Ascending aorta (tissue), 2 donors: ENCODE measurements at regions not wholly inside any gene's neighbourhood (a gene's known extent, or its start where the extent isn't known, plus 50 kb on each side); places are given as distances from the start of the nearest gene placed in this dataset.

Experiments
- DNase-seq, 2 donors: peaks; one replicate each; pipeline ENCODE4 v3.0.0-alpha.2; 2019; ENCODE audit warnings: low spot score in 2 of 2
- H3K27ac ChIP-seq, 2 donors: fragments of 200-600 bp; sonication (generic); one replicate each; pipeline ENCODE4 v1.5.1; 2016 to 2017; ENCODE audit warnings: mild to moderate bottlenecking in 1 of 2
- H3K27me3 ChIP-seq: fragments of 200-600 bp; sonication (generic); one replicate; pipeline ENCODE4 v1.5.1; 2017
- H3K36me3 ChIP-seq, 2 donors: fragments of 200-600 bp; sonication (generic); one replicate each; pipeline ENCODE4 v1.5.1; 2016
- H3K4me1 ChIP-seq, 2 donors: fragments of 200-600 bp; sonication (generic); one replicate each; pipeline ENCODE4 v1.5.1; 2016 to 2017; ENCODE audit warnings: mild to moderate bottlenecking in 1 of 2
- H3K4me3 ChIP-seq, 2 donors: fragments of 200-600 bp; sonication (generic); one replicate each; pipeline ENCODE4 v1.5.1; 2016 to 2017; ENCODE audit warnings: mild to moderate bottlenecking in 1 of 2
- H3K9me3 ChIP-seq, 2 donors: fragments of 200-600 bp; sonication (generic); one replicate each; pipeline ENCODE4 v1.5.1; 2016
- CTCF ChIP-seq, 3 experiments: fragments of 200-600 bp in 2 of 3; fragments of 450-650 bp in 1 of 3; sonication (generic) in 2 of 3; IDR thresholded peaks; one replicate each; pipeline ENCODE4 v1.5.1; 2016 to 2019; ENCODE audit warnings: antibody characterized with exemption in 3 of 3, mild to moderate bottlenecking in 1 of 3, moderate library complexity in 1 of 3
- intact Hi-C: fragments of 100-400 bp; cut with DNase I; formaldehyde crosslinking; loops from one replicate; pipeline ENCODE4 v1.15.1; 2023

- Histone ChIP-seq H3K36me3 (no peaks in the 10 kb centered on the region), H3K4me1 (no peaks in the 10 kb centered on the region), H3K4me3 (no peak overlapping the region), H3K27ac (no peak overlapping the region), H3K27me3 (no peaks in the 10 kb centered on the region), H3K9me3 (no peaks in the 10 kb centered on the region)
- intact Hi-C loops: no loop called here
- TF ChIP-seq CTCF (IDR thresholded peaks at IDR 0.05): no peak
- no peak for DNase-seq
These were observed 478.0 kb downstream of the BRINP1 start for GRCh38 chr9:118891213-118891612.

GRCh38 chr9:118896324-118897000, 472.8 kb downstream of the BRINP1 start:
- intact Hi-C loops: no loop called here
- TF ChIP-seq CTCF (IDR thresholded peaks at IDR 0.05): no peak

GRCh38 chr9:118918180-118918579, 451.1 kb downstream of the BRINP1 start:
- intact Hi-C loops: no loop called here
- H3K9me3 ChIP-seq: peaks cover 0 to 3% of the 10 kb centered on the region in 2 donors
- H3K36me3 ChIP-seq: no peaks in the 10 kb centered on the region
- DNase-seq: no peak
- H3K4me1 ChIP-seq: no peaks in the 10 kb centered on the region
- no peak overlapping the region for H3K27ac ChIP-seq
- H3K4me3 ChIP-seq: no peak overlapping the region
- no peaks in the 10 kb centered on the region for H3K27me3 ChIP-seq
- no peak for TF ChIP-seq CTCF (IDR thresholded peaks at IDR 0.05)

More at GRCh38 chr9:118896324-118897000, 472.8 kb downstream of the BRINP1 start:
- DNase-seq: no peak
- Histone ChIP-seq H3K4me3 (no peak overlapping the region), H3K27ac (no peak overlapping the region), H3K36me3 (no peaks in the 10 kb centered on the region), H3K4me1 (no peaks in the 10 kb centered on the region), H3K9me3 (no peaks in the 10 kb centered on the region), H3K27me3 (no peaks in the 10 kb centered on the region)

- TF ChIP-seq CTCF (IDR thresholded peaks at IDR 0.05): no peak
- no peaks in the 10 kb centered on the region for H3K9me3 ChIP-seq
- no peak for DNase-seq
- peak overlapping the region in 1 of 2 donors; percentile 34 for H3K27ac ChIP-seq
- peaks cover 0 to 7% of the 10 kb centered on the region in 2 donors for H3K4me1 ChIP-seq
- intact Hi-C loops: no loop called here
- no peaks in the 10 kb centered on the region for H3K36me3 ChIP-seq
- H3K4me3 ChIP-seq: no peak overlapping the region
- no peaks in the 10 kb centered on the region for H3K27me3 ChIP-seq
These were observed 440.5 kb downstream of the BRINP1 start for GRCh38 chr9:118928722-118929121.

GRCh38 chr9:118929287-118929686, 439.9 kb downstream of the BRINP1 start:
- Histone ChIP-seq H3K9me3 (no peaks in the 10 kb centered on the region), H3K27me3 (no peaks in the 10 kb centered on the region), H3K4me1 (peaks cover 0 to 7% of the 10 kb centered on the region in 2 donors), H3K27ac (peak overlapping the region in 1 of 2 donors; percentile 34), H3K4me3 (no peak overlapping the region), H3K36me3 (no peaks in the 10 kb centered on the region)
- DNase-seq: no peak
- intact Hi-C loops: no loop called here
- no peak for TF ChIP-seq CTCF (IDR thresholded peaks at IDR 0.05)
